Glutamatergic neuron (in vitro differentiated cells): ENCODE measurements at regions not wholly inside any gene's neighbourhood (a gene's known extent, or its start where the extent isn't known, plus 50 kb on each side); places are given as distances from the start of the nearest gene placed in this dataset.
"Not testable (repeated sequence)": the region's sequence is repeated elsewhere in the genome, so short reads cannot be mapped to it uniquely, and the experiment has no call there.

Source experiments
- DNase-seq: peaks from one replicate; pipeline ENCODE4 v3.0.0; 2022
- H3K27ac Mint-ChIP-seq: one replicate; pipeline ENCODE4 v1.8.0; 2020; ENCODE audit warnings: mild to moderate bottlenecking, mixed read lengths, inconsistent platforms; ENCODE audit not compliant: unreplicated experiment
- H3K27me3 Mint-ChIP-seq: one replicate; pipeline ENCODE4 v1.8.0; 2020; ENCODE audit warnings: mild to moderate bottlenecking, moderate library complexity, mixed read lengths, inconsistent platforms; ENCODE audit not compliant: unreplicated experiment
- H3K36me3 Mint-ChIP-seq: one replicate; pipeline ENCODE4 v1.8.0; 2020; ENCODE audit warnings: mild to moderate bottlenecking, mixed read lengths, inconsistent platforms; ENCODE audit not compliant: unreplicated experiment
- H3K4me1 Mint-ChIP-seq: one replicate; pipeline ENCODE4 v1.8.0; 2020; ENCODE audit warnings: mild to moderate bottlenecking, low read depth, mixed read lengths, inconsistent platforms; ENCODE audit not compliant: unreplicated experiment
- H3K4me3 Mint-ChIP-seq: one replicate; pipeline ENCODE4 v1.8.0; 2020; ENCODE audit warnings: mild to moderate bottlenecking, mixed read lengths, inconsistent platforms; ENCODE audit not compliant: unreplicated experiment
- H3K9me3 Mint-ChIP-seq: one replicate; pipeline ENCODE4 v1.8.0; 2020; ENCODE audit warnings: mild to moderate bottlenecking, moderate library complexity, mixed read lengths, inconsistent platforms; ENCODE audit not compliant: unreplicated experiment
- CTCF ChIP-seq: fragments of 200-600 bp; sonication (generic); IDR thresholded peaks from one replicate; pipeline ENCODE4 v1.5.0; 2021; ENCODE audit not compliant: partially characterized antibody, unreplicated experiment

DNA sequence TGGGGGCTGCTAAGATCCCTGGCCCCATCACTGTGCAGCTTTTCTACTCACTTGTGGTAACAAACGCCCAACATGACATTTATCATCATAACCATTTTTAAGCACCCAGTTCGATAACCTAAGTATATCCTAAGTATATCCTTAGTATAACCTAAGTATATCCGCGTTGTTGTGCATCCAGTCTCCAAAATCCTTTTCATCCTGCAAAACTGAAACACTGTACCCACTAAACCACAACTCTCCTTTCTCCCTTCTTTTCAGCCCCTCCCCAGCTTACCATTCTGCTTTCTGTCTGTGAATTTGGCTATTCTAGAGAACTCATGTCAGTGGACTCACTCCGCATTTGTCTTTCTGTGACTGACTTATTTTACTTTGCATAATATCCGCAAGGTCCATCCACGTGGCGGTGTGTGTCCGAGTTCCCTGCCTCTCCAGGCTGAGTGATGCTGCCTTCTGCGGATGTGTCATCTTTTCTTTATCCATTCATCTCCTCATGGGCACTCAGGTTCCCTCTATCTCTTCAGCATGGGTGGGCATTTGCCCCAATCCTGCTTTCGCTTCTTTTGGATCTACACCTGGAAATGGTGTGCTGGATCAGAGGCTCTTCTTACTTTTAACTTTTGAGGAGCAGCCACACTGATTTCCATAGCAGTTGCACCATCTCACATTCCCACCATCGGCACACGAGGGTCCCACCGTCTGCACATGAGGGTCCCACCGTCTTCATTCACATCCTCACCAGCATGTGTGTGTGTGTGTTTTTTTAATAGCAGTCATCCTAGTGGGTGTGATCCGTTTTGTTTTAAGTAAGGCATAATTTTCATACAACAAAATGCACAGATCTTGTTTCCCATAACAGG, 82.4 kb upstream of the CLDN5 start:
- DNase-seq, result no peak
- Mint-ChIP-seq H3K36me3 (no peaks in the 10 kb centered on the region), H3K9me3 (peaks cover 5% of the 10 kb centered on the region), H3K27ac (no peak overlapping the region), H3K27me3 (peaks cover 4% of the 10 kb centered on the region), H3K4me1 (peaks cover 2% of the 10 kb centered on the region), H3K4me3 (no peak overlapping the region)
- TF ChIP-seq CTCF, result no peak

- Mint-ChIP-seq H3K36me3 (no peaks in the 10 kb centered on the region), H3K27ac (no peak overlapping the region), H3K9me3 (peaks cover 5% of the 10 kb centered on the region), H3K27me3 (peaks cover 4% of the 10 kb centered on the region), H3K4me1 (peaks cover 2% of the 10 kb centered on the region), H3K4me3 (no peak overlapping the region)
- no peak for DNase-seq
- TF ChIP-seq CTCF, result no peak
Measured at GRCh38 chr22:19607192-19608002, 83.2 kb upstream of the CLDN5 start.

DNA sequence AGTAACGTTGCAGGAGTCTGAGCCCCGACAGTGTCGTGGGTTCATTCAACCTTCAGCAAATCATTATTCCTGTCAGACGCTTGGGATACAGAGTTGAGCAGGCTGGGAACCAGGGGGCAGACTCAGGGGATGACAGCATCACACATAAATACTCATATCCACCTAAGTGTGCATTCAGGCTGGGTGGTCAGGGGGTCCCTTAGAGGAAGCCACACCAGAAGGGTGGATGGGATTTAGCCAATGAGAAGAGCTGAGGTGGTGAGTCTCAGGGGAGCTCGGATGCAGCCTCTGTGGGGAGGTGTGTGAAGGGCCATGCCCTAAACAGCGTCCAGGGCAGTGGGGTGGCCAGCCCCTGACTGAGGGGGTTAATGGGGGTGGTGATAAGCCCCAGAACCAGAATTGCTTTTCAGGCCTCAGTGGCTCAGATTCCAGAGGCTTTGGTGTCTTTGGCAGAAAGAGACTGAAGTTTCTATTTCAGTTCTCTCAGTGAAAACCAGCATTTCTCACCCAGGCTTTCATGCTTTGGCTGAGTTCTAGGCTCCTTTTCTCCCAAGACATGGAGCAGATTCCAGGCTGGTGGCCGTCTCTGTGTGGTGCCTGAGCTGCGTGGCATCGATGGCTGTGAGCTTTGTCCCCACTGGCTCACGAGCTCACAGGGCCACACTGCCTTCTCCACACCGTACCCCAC, 83.9 kb upstream of the CLDN5 start:
- no peak for DNase-seq
- Mint-ChIP-seq H3K27me3 (peaks cover 4% of the 10 kb centered on the region), H3K27ac (no peak overlapping the region), H3K9me3 (peaks cover 5% of the 10 kb centered on the region), H3K4me1 (peaks cover 2% of the 10 kb centered on the region), H3K36me3 (no peaks in the 10 kb centered on the region), H3K4me3 (no peak overlapping the region)
- no peak for TF ChIP-seq CTCF

DNA sequence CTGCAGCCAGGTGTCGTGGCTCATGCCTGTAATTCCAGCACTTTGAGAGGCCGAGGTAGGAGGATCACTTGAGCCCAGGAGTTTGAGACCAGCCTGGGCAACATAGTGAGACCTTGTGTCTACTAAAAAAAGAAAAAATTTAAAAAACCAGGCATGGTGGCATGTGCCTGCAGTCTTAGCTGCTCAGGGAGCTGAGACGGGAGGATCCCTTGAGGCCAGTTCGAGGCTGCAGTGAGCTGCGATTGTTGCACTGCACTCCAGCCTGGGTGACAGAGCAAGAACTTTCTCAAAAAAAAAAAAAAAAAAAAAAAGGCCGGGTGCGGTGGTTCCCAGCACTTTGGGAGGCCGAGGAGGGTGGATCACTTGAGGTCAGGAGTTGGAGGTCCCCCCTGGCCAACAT, 85.5 kb upstream of the CLDN5 start:
- H3K36me3 Mint-ChIP-seq, H3K4me3 Mint-ChIP-seq, H3K27me3 Mint-ChIP-seq, DNase-seq, H3K27ac Mint-ChIP-seq, H3K9me3 Mint-ChIP-seq, H3K4me1 Mint-ChIP-seq: not testable (repeated sequence)

DNA sequence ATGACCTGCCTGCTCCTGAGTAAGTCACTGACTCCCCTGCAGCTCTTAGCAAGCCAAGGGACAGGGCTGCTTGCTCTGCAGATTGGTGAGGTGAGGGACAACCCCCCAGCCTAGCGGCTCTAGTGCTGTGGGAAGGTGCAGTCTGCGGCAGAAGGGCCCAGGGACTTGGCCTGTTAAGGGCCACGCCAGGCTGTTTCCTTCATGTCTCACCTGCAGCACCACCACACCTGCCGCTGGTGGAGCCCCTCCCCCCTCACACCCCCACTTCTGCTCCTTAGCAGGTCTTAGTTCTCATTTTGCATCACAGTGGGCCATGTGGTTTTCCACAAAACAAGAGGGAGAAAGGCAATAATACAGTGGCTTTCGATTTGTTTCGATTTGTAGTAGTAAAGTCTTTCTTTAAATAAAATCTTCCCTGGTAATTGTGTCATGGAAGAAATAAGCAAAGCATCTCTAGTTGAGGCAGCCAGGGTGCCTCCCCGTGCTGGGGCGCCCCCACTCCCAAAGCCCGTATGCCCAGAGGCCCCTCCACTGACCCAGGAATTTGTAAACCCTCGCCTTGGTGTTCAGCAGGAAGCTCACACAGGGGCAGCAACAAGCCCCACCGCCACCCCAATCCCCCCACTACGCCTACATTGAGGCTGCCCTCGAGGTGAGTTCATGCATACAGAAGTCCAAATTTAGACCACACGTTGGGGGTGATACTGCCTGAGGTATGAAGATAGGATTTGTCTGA, 86.5 kb upstream of the CLDN5 start:
- H3K27me3 Mint-ChIP-seq, result peaks cover 4% of the 10 kb centered on the region
- H3K27ac Mint-ChIP-seq, result no peak overlapping the region
- no peak for DNase-seq
- no peak for TF ChIP-seq CTCF
- H3K4me1 Mint-ChIP-seq, result peaks cover 2% of the 10 kb centered on the region
- H3K9me3 Mint-ChIP-seq, result peaks cover 5% of the 10 kb centered on the region
- no peak overlapping the region for H3K4me3 Mint-ChIP-seq
- no peaks in the 10 kb centered on the region for H3K36me3 Mint-ChIP-seq
